K562 (cell line): ENCODE measurements at regions not wholly inside any gene's neighbourhood (a gene's known extent, or its start where the extent isn't known, plus 50 kb on each side); places are given as distances from the start of the nearest gene placed in this dataset.

Experiments
- CCNT2 ChIP-seq: IDR thresholded peaks from 2 replicates; pipeline ENCODE4 v1.6.1; 2011; ENCODE audit warnings: borderline replicate concordance, low read depth, mild to moderate bottlenecking, moderate library complexity, mixed read lengths, low read length; ENCODE audit not compliant: insufficient read length; ENCODE audit errors: extremely low read depth
- CREM ChIP-seq: IDR thresholded peaks from 2 replicates; pipeline ENCODE4 v1.6.1; 2014; ENCODE audit warnings: antibody characterized with exemption, low read depth
- DIDO1 ChIP-seq: fragments of 450-650 bp; IDR thresholded peaks from 2 replicates; pipeline ENCODE4 v1.6.1; 2016; ENCODE audit warnings: low read depth, missing biosample characterization, missing genetic modification characterization
- E2F3 ChIP-seq: fragments of 250-450 bp; sonication (Bioruptor Pico); IDR thresholded peaks from 2 replicates; pipeline ENCODE4 v1.4.0; 2020; ENCODE audit warnings: mild to moderate bottlenecking
- ELK1 ChIP-seq: sonication (generic); formaldehyde crosslinking; IDR thresholded peaks from 2 replicates; pipeline ENCODE4 v1.8.1; 2022; ENCODE audit warnings: missing genetic modification reagents
- FOXK1 ChIP-seq: sonication (generic); formaldehyde crosslinking; IDR thresholded peaks from 2 replicates; pipeline ENCODE4 v1.8.0; 2022; ENCODE audit warnings: missing genetic modification reagents, mild to moderate bottlenecking, borderline replicate concordance
- RAD51 ChIP-seq: fragments of 450-650 bp; IDR thresholded peaks from 2 replicates; pipeline ENCODE4 v1.7.1; 2016; ENCODE audit warnings: low read depth, mild to moderate bottlenecking, borderline replicate concordance
- RERE ChIP-seq: sonication (generic); formaldehyde crosslinking; IDR thresholded peaks from 2 replicates; pipeline ENCODE4 v1.8.0; 2023; ENCODE audit warnings: missing genetic modification reagents, mild to moderate bottlenecking, borderline replicate concordance
- SAFB2 ChIP-seq: fragments of 200-400 bp; formaldehyde crosslinking; IDR thresholded peaks from 2 replicates; pipeline ENCODE4 v1.6.1; 2018; ENCODE audit warnings: borderline replicate concordance, low read length, low read depth, moderate library complexity; ENCODE audit not compliant: severe bottlenecking
- SIX5 ChIP-seq, 2 experiments: IDR thresholded peaks; 2 replicates each; pipeline ENCODE4 v1.6.1; 2011; ENCODE audit warnings: low read length in 2 of 2, borderline replicate concordance in 1 of 2, low read depth in 1 of 2, mild to moderate bottlenecking in 1 of 2, moderate library complexity in 1 of 2; ENCODE audit not compliant: insufficient read depth in 1 of 2
- SMAD3 ChIP-seq: fragments of 450-650 bp; formaldehyde crosslinking; conservative IDR thresholded peaks from 2 replicates; pipeline ENCODE4 v1.4.0; 2020; ENCODE audit warnings: mild to moderate bottlenecking
- TAL1 ChIP-seq: fragments of 450-650 bp; IDR thresholded peaks from 2 replicates; pipeline ENCODE4 v1.6.1; 2016; ENCODE audit warnings: mild to moderate bottlenecking
- TFAP4 ChIP-seq: sonication (generic); formaldehyde crosslinking; IDR thresholded peaks from 2 replicates; pipeline ENCODE4 v1.8.0; 2022; ENCODE audit warnings: missing genetic modification reagents, mild to moderate bottlenecking, moderate library complexity, borderline replicate concordance
- THRB ChIP-seq: fragments of 450-650 bp; formaldehyde crosslinking; conservative IDR thresholded peaks from 2 replicates; pipeline ENCODE4 v1.4.0; 2022; ENCODE audit warnings: mild to moderate bottlenecking, missing genetic modification characterization
- TSC22D4 ChIP-seq: fragments of 450-650 bp; IDR thresholded peaks from 2 replicates; pipeline ENCODE4 v1.6.1; 2016; ENCODE audit warnings: missing genetic modification characterization, missing biosample characterization, control low read depth
- YY1 ChIP-seq, 3 experiments: IDR thresholded peaks; 2 replicates each; pipeline ENCODE4 v1.6.1; 2011; ENCODE audit warnings: low read length in 2 of 3, mild to moderate bottlenecking in 2 of 3, moderate library complexity in 2 of 3, borderline replicate concordance in 1 of 3, control low read depth in 1 of 3, low read depth in 1 of 3; ENCODE audit not compliant: insufficient read depth in 3 of 3, insufficient replicate concordance in 2 of 3, control insufficient read depth in 1 of 3, insufficient read length in 1 of 3; ENCODE audit errors: extremely low read depth in 1 of 3
- ZBTB1 ChIP-seq: sonication (generic); formaldehyde crosslinking; IDR thresholded peaks from 2 replicates; pipeline ENCODE4 v1.8.1; 2023; ENCODE audit warnings: missing genetic modification reagents, low read depth, mild to moderate bottlenecking, borderline replicate concordance
- ZNF24 ChIP-seq: fragments of 450-650 bp; IDR thresholded peaks from 2 replicates; pipeline ENCODE4 v1.6.1; 2016

GRCh38 chr6:27672113-27672799 is 199.4 kb upstream of the ZNF184 start (continued):
- TF ChIP-seq RERE (no peak), ZBTB1 (CRISPR knock-in tag) (peak; percentile 92), FOXK1 (CRISPR knock-in tag) (no peak), TFAP4 (CRISPR knock-in tag) (peak; percentile 74; the same call in 1 of the 2 replicates), TSC22D4 (tag) (no peak), CCNT2 (no peak), TAL1 (peak; percentile 31; the same call in 1 of the 2 replicates), SAFB2 (no peak), CREM (no peak; the same call in 1 of the 2 replicates), THRB (no peak; the same call in none of the 2 replicates), RAD51 (peak; percentile 38; the same call in 1 of the 2 replicates), SIX5 (IDR thresholded peaks at IDR 0.05; ENCODE audit: borderline replicate concordance in 1 of 2, insufficient read depth in 1 of 2, low read depth in 1 of 2, low read length in 2 of 2) (no peak), DIDO1 (tag) (no peak), ELK1 (no peak), ZNF24 (peak; percentile 99), YY1 (IDR thresholded peaks at IDR 0.05; ENCODE audit: borderline replicate concordance in 1 of 3, control insufficient read depth in 1 of 3, extremely low read depth in 1 of 3, insufficient read depth in 3 of 3, insufficient read length in 1 of 3, insufficient replicate concordance in 2 of 3, low read depth in 1 of 3, low read length in 2 of 3) (peak; percentile 36 to 96 (median 88)), E2F3 (CRISPR knock-in tag) (no peak), SMAD3 (CRISPR knock-in tag) (peak; percentile 84)
